ENCODE measurements at regions not wholly inside any gene's neighbourhood (a gene's known extent, or its start where the extent isn't known, plus 50 kb on each side); places are given as distances from the start of the nearest gene placed in this dataset.

DNA sequence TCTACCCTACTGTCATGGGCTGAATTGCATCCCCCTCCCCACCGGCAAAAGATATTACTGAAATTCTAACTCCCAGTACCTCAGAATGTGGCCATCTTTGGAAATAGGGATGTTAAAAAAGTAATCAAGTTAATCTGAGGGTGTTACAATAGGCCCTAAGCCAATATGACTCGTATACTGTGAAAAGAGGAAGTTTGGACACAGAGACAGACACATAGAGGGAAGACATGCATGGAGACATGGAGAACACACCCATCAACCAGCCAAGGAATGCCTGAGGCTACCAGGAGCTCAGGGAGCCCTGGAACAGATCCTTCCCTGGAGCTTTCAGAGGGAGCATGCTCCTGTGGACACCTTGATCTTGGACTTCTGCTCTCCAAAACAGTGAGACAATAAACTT is 138.2 kb upstream of the ADO start:
- peaks cover 37% of the 10 kb centered on the region for H3K4me1 Mint-ChIP-seq (ENCODE audit: low read depth)
- no peak for DNase-seq (ENCODE audit: low spot score)
- H3K9me3 Mint-ChIP-seq: no peaks in the 10 kb centered on the region
- H3K4me3 Mint-ChIP-seq: no peak overlapping the region
- no peaks in the 10 kb centered on the region for H3K36me3 Mint-ChIP-seq (ENCODE audit: low read depth)
- peaks cover 3% of the 10 kb centered on the region for H3K27me3 Mint-ChIP-seq (ENCODE audit: insufficient read depth)
- intact Hi-C loops (cut with micrococcal nuclease): no loop called here
- H3K27ac Mint-ChIP-seq: no peak overlapping the region

DNA sequence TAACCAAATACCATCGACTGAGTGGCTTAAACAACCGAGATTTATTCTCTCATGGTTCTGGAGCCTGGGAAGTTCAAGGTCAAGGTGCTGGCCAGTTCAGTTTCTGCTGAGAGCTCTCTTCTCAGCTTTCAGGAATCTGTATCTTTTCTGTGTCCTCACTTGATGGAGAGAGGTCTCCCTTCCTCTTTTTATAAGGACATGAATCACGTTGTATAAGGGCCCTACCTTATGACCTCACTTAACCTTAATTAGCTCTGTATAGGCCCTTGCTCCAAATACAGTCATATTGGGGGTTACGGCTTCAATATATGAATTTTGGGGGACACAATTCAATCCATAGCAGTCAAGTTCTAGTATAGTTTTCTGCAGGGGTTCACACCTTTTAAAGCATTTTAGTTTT is 135.2 kb upstream of the ADO start:
- Mint-ChIP-seq H3K4me3 (no peak overlapping the region), H3K27ac (no peak overlapping the region), H3K4me1 (ENCODE audit: low read depth) (peaks cover 39% of the 10 kb centered on the region), H3K36me3 (ENCODE audit: low read depth) (no peaks in the 10 kb centered on the region), H3K27me3 (ENCODE audit: insufficient read depth) (no peaks in the 10 kb centered on the region), H3K9me3 (no peaks in the 10 kb centered on the region)
- intact Hi-C loops (cut with micrococcal nuclease): no loop called here
- no peak for DNase-seq (ENCODE audit: low spot score)

DNA sequence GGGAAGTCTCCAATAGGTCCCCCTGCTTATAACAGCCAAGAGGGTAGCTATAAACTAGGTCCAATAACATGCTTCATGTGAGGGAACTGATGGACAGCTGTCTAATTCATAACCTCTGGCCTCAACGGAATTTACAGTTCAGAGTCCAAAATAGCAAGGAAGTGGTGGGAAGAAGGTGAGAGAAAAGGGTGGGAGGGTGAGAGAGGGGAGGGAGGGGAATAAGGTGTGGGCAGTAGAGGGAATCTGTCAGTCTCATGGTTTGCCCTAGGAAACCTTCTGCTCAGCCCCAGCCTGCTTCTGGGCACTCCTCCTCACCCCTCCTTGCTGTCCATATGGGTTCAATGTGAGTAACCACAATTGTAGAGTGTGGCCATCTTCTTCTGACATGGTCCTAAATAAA is 133.4 kb upstream of the ADO start:
- no peak for DNase-seq (ENCODE audit: low spot score)
- H3K27ac Mint-ChIP-seq: peak overlapping the region; percentile 76
- H3K36me3 Mint-ChIP-seq (ENCODE audit: low read depth): no peaks in the 10 kb centered on the region
- intact Hi-C loops (cut with micrococcal nuclease): loop anchor here (2.0 kb wide), 1 partner anchor 18 kb away; no protein-coding TSS in a partner anchor
- no peak overlapping the region for H3K4me3 Mint-ChIP-seq
- H3K9me3 Mint-ChIP-seq: peaks cover 6% of the 10 kb centered on the region
- H3K27me3 Mint-ChIP-seq (ENCODE audit: insufficient read depth): no peaks in the 10 kb centered on the region
- H3K4me1 Mint-ChIP-seq (ENCODE audit: low read depth): peaks cover 39% of the 10 kb centered on the region

DNA sequence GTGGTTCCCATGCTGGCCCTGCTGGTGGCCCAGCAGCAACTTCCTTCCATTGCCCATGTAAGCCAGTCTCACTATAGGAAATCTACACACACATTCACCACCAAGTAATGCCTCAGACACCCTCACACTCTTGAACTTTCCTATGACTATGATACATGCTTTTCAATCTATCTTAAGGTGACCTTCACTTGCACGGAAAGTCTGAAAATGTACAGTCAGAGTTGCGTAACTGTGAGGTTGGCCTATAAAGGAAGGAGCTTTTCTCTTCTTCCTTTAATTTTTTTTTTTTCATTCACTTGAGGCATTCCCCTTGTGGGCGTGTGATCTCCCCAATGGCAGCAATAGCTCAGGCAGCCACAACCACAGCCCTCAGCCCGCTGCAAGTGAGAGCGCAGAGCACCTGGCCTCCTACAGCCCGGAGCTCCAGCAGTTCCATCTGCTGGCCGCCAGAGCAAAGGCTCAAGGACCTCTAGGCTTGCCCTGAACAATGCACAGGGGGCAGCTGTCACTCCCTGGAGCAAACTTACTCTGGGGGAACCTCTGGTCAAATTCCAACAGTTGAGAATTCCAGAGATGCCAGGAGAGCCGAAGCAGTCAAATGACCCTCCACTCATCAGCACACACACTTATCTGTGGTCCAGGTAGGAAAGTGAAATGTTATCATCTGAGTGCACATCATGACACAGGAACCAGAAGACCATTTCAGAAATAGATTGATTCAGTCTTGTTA is 123.1 kb upstream of the ADO start:
- Mint-ChIP-seq H3K4me3 (peak overlapping the region; percentile 69), H3K27ac (peak overlapping the region; percentile 95), H3K36me3 (ENCODE audit: low read depth) (peaks cover 11% of the 10 kb centered on the region), H3K9me3 (peaks cover 26% of the 10 kb centered on the region), H3K27me3 (ENCODE audit: insufficient read depth) (no peaks in the 10 kb centered on the region), H3K4me1 (ENCODE audit: low read depth) (peaks cover 77% of the 10 kb centered on the region)
- DNase-seq (ENCODE audit: low spot score): peak; percentile 80
- intact Hi-C loops (cut with micrococcal nuclease): loop anchor here (1.0 to 2.0 kb wide), 18 partner anchors 10 to 452 kb away; partner anchors contain the start of genes ADO, EGR2 and NRBF2

DNA sequence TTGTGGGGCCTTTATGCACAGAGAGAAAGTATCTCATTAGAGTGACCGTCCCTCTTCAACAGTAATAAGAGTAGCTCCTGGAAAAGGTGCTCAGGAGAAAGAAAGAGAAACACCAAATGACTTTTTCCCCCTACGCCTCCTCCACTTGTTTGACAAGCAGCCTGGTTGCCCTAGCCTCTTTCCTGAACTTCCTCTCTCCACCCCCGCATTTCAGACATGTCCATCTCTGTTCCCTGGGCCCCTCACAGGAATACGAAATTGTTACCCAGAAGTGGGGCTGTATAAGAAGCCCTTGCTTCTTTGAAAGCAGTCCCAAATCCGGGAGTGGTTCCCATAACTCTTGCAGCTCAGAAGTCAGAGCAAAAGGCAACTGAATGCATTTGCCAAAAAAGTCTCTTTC is 119.6 kb upstream of the ADO start:
- no peak overlapping the region for H3K4me3 Mint-ChIP-seq
- H3K27me3 Mint-ChIP-seq (ENCODE audit: insufficient read depth): no peaks in the 10 kb centered on the region
- intact Hi-C loops (cut with micrococcal nuclease): no loop called here
- no peak for DNase-seq (ENCODE audit: low spot score)
- H3K4me1 Mint-ChIP-seq (ENCODE audit: low read depth): peaks cover 88% of the 10 kb centered on the region
- H3K9me3 Mint-ChIP-seq: peaks cover 26% of the 10 kb centered on the region
- peak overlapping the region; percentile 11 for H3K27ac Mint-ChIP-seq
- peaks cover 9% of the 10 kb centered on the region for H3K36me3 Mint-ChIP-seq (ENCODE audit: low read depth)

DNA sequence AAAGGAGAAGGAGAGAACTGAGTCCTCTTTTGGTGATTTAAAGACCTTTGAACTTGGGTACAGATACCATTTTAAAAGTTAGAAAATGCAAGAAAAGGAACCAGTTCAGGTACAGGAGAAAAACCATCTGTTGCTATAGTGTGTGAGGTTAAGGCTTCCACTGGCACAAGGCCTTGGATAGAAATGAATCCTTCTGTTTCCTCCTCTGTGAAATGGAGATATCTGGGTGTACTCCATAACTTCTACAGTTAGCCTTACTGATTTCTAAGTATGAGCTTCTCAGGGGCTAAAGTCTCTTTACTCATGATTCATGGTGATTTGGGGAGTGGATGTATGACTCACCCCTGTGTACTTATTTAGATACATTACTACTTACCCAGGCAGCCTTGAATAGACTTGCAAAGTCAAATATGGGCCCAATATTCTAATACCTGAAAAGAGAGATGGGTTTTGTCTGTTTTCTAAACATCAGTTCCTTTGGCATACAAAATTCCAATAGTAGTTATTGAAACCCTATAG is 117.2 kb upstream of the ADO start:
- DNase-seq (ENCODE audit: low spot score): no peak
- H3K27ac Mint-ChIP-seq: no peak overlapping the region
- H3K9me3 Mint-ChIP-seq: peaks cover 26% of the 10 kb centered on the region
- peaks cover 9% of the 10 kb centered on the region for H3K36me3 Mint-ChIP-seq (ENCODE audit: low read depth)
- intact Hi-C loops (cut with micrococcal nuclease): no loop called here
- H3K4me1 Mint-ChIP-seq (ENCODE audit: low read depth): peaks cover 82% of the 10 kb centered on the region
- H3K4me3 Mint-ChIP-seq: no peak overlapping the region
- no peaks in the 10 kb centered on the region for H3K27me3 Mint-ChIP-seq (ENCODE audit: insufficient read depth)

DNA sequence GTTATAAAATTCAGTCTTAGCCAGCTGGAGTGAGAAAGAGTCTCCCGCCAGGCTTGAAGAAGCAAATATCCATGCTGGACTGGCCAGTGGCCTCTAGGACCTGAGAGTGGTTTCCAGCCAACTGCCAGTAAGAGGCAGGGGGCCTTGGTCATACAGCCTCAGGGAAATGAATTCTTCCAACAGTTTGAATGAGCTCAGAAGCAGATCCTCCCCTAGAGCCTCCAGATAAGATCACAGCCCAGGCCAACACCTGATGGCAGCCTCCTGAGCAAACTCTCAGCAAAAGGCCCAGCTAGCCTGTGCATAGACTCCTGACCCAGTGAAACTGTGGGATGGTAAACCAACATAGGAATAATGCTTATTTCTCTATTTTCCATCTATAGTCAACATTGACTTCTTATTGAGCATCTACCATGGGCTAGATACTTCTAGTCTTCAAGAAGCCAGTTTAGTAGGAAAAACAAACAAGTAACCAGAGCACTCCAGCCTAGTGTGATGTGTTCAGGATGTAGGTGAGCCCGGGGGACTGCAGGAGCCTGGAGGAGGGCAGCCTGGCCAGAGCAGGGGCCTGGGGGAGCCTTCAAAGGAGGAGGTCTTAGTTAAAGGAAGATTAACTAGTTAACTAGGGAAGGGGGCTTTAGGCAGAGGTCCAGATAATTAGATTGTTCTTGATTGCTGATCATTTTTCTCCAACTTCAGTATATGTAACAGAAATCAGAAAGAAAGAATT is 115.4 kb upstream of the ADO start:
- intact Hi-C loops (cut with micrococcal nuclease): no loop called here
- DNase-seq (ENCODE audit: low spot score): no peak
- peaks cover 19% of the 10 kb centered on the region for H3K9me3 Mint-ChIP-seq
- H3K4me1 Mint-ChIP-seq (ENCODE audit: low read depth): peaks cover 63% of the 10 kb centered on the region
- H3K36me3 Mint-ChIP-seq (ENCODE audit: low read depth): peaks cover 7% of the 10 kb centered on the region
- no peak overlapping the region for H3K27ac Mint-ChIP-seq
- no peak overlapping the region for H3K4me3 Mint-ChIP-seq
- H3K27me3 Mint-ChIP-seq (ENCODE audit: insufficient read depth): no peaks in the 10 kb centered on the region

DNA sequence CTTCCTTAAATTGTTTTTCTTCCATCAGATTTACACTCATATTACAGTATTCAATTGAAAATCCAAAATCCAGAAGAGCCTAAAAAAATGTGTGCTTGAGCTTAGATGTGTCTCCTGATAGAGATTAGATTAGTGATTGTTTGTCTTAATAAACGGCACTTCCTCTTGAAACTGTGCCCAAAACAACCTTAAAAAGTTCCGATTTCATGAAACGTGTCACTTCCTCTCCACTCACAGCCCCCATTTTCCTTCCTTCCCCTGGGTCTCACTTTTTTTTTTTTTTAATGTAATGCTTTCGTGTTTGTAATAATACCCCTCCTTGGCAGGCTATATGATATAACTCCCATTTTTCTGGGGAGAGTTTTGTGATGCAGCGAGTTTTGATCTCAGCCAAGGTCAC is 114.8 kb upstream of the ADO start:
- H3K4me1 Mint-ChIP-seq (ENCODE audit: low read depth): peaks cover 63% of the 10 kb centered on the region
- peaks cover 9% of the 10 kb centered on the region for H3K36me3 Mint-ChIP-seq (ENCODE audit: low read depth)
- intact Hi-C loops (cut with micrococcal nuclease): no loop called here
- H3K27me3 Mint-ChIP-seq (ENCODE audit: insufficient read depth): no peaks in the 10 kb centered on the region
- H3K9me3 Mint-ChIP-seq: peaks cover 19% of the 10 kb centered on the region
- no peak for DNase-seq (ENCODE audit: low spot score)
- no peak overlapping the region for H3K27ac Mint-ChIP-seq
- no peak overlapping the region for H3K4me3 Mint-ChIP-seq

DNA sequence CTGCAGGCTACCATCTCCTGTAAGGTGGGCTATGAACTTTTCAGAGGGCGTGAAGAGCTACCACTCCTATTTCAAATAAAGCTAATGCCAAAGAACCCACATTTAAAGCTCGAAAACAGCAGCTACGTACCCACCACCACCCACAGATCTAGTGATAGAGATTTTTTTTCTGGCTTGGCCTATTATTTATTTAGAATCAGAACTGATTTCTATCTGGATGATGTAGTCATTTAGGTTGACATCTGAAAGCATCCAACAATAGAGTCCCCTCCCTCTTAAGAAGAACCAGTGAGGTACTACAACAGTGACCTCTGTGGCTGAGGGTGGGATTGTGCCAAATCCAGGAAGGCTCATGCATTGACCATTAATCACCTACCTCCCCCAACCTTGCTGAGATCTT is 113.8 kb upstream of the ADO start:
- Mint-ChIP-seq H3K27ac (no peak overlapping the region), H3K4me1 (ENCODE audit: low read depth) (peaks cover 57% of the 10 kb centered on the region), H3K27me3 (ENCODE audit: insufficient read depth) (no peaks in the 10 kb centered on the region), H3K36me3 (ENCODE audit: low read depth) (peaks cover 11% of the 10 kb centered on the region), H3K4me3 (no peak overlapping the region), H3K9me3 (peaks cover 21% of the 10 kb centered on the region)
- no peak for DNase-seq (ENCODE audit: low spot score)
- intact Hi-C loops (cut with micrococcal nuclease): loop anchor here (1.0 kb wide), 1 partner anchor 9 kb away; no protein-coding TSS in a partner anchor

DNA sequence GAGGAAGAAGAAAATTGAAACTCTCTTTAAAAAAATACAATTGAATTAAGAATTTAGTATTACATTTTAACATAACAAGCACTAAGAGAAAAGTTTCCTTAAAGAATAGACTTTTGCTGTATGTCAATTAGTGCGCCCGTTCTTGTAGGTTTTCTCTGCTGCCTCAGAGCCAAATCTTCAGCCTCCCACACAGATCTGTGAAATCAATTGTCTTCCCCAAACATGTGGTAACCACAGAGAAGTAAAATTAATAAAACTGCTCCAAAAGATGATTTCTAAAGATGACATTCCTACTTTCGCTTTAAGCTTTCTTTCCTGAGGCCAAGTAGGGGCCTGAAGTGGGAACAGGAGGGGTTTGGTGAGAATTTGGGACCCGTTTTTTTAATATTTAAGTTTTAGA is 113.2 kb upstream of the ADO start:
- intact Hi-C loops (cut with micrococcal nuclease): loop anchor here (1.0 kb wide), 1 partner anchor 10 kb away; no protein-coding TSS in a partner anchor

DNA sequence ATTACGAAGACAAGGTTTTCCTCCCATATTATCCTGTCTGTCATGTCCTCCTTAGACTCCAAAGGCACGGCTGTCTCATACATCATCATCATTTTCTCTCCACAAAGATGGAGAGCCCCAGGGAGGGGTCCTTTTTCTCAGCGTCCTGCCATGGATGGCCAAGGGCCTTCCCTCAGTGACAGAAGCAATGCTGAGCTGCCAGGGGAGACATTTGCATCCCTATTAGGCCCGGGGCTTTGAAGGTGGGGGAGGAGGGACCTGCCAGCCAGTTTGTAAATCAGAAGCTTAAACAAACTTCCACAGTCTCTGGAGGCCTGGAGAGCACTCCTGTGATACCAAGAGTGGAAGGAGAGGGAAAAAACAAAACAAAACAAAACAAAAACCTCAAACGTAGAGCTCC is 112.4 kb upstream of the ADO start:
- no peaks in the 10 kb centered on the region for H3K27me3 Mint-ChIP-seq (ENCODE audit: insufficient read depth)
- peaks cover 46% of the 10 kb centered on the region for H3K4me1 Mint-ChIP-seq (ENCODE audit: low read depth)
- peaks cover 4% of the 10 kb centered on the region for H3K36me3 Mint-ChIP-seq (ENCODE audit: low read depth)
- intact Hi-C loops (cut with micrococcal nuclease): no loop called here
- peaks cover 15% of the 10 kb centered on the region for H3K9me3 Mint-ChIP-seq
- no peak overlapping the region for H3K4me3 Mint-ChIP-seq
- DNase-seq (ENCODE audit: low spot score): no peak
- H3K27ac Mint-ChIP-seq: no peak overlapping the region

More for the DNA sequence above, 113.2 kb upstream of the ADO start:
- peak overlapping the region; percentile 36 for H3K27ac Mint-ChIP-seq
- peaks cover 51% of the 10 kb centered on the region for H3K4me1 Mint-ChIP-seq (ENCODE audit: low read depth)
- H3K36me3 Mint-ChIP-seq (ENCODE audit: low read depth): peaks cover 4% of the 10 kb centered on the region
- DNase-seq (ENCODE audit: low spot score): no peak
- H3K27me3 Mint-ChIP-seq (ENCODE audit: insufficient read depth): no peaks in the 10 kb centered on the region
- peaks cover 14% of the 10 kb centered on the region for H3K9me3 Mint-ChIP-seq
- H3K4me3 Mint-ChIP-seq: no peak overlapping the region

DNA sequence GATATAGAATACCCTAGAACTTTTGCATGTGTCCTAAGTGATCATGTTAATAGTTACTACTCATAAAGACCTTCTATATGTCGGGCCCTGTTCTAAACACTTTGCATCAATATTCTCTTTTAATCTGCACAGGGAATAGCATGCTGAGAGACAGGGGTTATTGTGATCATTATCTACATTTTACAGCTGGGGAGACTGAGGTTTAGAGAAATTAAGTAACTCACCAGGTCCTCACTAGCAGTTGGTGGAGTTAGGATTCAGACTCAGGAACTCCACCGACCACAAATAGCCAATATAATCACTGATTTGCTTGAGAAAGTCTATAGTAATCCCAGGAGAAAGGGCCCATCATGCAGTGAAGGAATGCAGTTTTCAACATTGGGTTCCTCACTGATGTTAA is 111.2 kb upstream of the ADO start:
- peaks cover 4% of the 10 kb centered on the region for H3K36me3 Mint-ChIP-seq (ENCODE audit: low read depth)
- peaks cover 39% of the 10 kb centered on the region for H3K4me1 Mint-ChIP-seq (ENCODE audit: low read depth)
- no peak for DNase-seq (ENCODE audit: low spot score)
- H3K27me3 Mint-ChIP-seq (ENCODE audit: insufficient read depth): no peaks in the 10 kb centered on the region
- H3K9me3 Mint-ChIP-seq: peaks cover 15% of the 10 kb centered on the region
- intact Hi-C loops (cut with micrococcal nuclease): no loop called here
- H3K27ac Mint-ChIP-seq: no peak overlapping the region
- no peak overlapping the region for H3K4me3 Mint-ChIP-seq

DNA sequence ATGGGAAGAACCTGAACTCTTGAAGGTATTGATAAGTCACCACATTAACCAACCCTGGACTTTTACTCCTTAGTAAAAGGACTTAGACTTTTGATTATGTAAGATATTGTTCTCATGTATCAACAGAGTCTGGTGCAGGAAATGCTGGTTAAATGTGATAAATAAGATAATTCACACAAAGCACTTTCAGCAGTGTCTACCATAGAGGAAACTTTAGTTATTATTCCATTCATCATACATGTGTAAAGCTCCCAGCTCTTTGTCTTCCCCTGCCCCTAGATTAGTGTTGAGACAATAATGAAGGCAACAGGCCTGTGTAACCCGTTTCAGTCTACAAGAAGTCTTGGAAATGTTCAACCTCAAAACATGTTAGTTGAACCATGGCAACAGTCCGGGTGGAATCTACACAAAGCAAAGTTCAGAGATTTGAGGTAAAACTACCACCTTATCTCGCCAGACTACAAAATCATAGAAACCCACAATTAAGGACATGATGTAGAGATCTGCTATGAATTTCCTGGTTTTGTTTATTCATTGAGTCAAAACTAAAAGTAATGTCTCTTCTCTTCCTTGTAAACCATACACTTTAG is 109.9 kb upstream of the ADO start:
- peaks cover 4% of the 10 kb centered on the region for H3K36me3 Mint-ChIP-seq (ENCODE audit: low read depth)
- intact Hi-C loops (cut with micrococcal nuclease): no loop called here
- no peak for DNase-seq (ENCODE audit: low spot score)
- peaks cover 2% of the 10 kb centered on the region for H3K27me3 Mint-ChIP-seq (ENCODE audit: insufficient read depth)
- H3K4me3 Mint-ChIP-seq: no peak overlapping the region
- H3K27ac Mint-ChIP-seq: no peak overlapping the region
- H3K4me1 Mint-ChIP-seq (ENCODE audit: low read depth): peaks cover 27% of the 10 kb centered on the region
- peaks cover 29% of the 10 kb centered on the region for H3K9me3 Mint-ChIP-seq
